ENCODE measurements at regions not wholly inside any gene's neighbourhood (a gene's known extent, or its start where the extent isn't known, plus 50 kb on each side); places are given as distances from the start of the nearest gene placed in this dataset.

DNA sequence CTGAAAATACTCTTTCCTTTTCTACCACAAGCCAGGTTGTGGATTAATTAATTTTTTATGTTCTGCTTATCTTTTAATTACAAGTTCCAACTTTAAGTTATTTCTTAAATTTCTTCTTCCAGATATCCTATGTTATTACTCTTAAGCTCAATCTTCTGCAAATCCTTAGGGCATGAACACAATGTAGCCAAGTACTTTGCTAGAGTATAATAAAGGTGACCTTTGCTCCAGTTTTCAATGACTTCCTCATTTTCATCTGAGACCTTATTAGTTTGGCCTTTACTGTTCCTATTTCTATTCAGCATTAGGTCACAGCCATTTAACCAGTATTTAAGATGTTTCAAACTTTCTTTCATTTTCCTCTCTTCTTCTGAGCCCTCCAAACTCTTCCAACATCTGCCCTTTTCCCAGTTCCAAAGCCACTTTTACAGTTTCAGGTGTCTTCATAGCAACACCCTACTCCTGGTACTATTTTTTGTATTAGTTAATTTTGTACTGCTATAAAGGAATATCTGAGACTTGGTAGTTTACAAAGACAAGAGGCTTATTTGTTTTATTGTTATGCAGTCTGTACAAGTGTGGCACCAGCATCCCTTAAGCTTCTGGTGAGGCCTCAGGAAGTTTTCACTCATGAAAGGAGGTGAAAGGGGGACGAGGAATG lies 886.2 kb upstream of the GHITM start:
- Mint-ChIP-seq H3K27me3 (ENCODE audit: low read depth) (no peaks in the 10 kb centered on the region), H3K36me3 (ENCODE audit: low read depth) (peaks cover 4% of the 10 kb centered on the region), H3K4me1 (no peaks in the 10 kb centered on the region), H3K9me3 (peaks cover 16% of the 10 kb centered on the region), H3K4me3 (no peak overlapping the region), H3K27ac (ENCODE audit: unreplicated experiment) (no peak overlapping the region)
- TF ChIP-seq, protein P1, sequence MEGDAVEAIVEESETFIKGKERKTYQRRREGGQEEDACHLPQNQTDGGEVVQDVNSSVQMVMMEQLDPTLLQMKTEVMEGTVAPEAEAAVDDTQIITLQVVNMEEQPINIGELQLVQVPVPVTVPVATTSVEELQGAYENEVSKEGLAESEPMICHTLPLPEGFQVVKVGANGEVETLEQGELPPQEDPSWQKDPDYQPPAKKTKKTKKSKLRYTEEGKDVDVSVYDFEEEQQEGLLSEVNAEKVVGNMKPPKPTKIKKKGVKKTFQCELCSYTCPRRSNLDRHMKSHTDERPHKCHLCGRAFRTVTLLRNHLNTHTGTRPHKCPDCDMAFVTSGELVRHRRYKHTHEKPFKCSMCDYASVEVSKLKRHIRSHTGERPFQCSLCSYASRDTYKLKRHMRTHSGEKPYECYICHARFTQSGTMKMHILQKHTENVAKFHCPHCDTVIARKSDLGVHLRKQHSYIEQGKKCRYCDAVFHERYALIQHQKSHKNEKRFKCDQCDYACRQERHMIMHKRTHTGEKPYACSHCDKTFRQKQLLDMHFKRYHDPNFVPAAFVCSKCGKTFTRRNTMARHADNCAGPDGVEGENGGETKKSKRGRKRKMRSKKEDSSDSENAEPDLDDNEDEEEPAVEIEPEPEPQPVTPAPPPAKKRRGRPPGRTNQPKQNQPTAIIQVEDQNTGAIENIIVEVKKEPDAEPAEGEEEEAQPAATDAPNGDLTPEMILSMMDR (conservative IDR thresholded peaks at IDR 0.05) = no peak
- DNase-seq (ENCODE audit: low read depth, low spot score) = no peak

DNA sequence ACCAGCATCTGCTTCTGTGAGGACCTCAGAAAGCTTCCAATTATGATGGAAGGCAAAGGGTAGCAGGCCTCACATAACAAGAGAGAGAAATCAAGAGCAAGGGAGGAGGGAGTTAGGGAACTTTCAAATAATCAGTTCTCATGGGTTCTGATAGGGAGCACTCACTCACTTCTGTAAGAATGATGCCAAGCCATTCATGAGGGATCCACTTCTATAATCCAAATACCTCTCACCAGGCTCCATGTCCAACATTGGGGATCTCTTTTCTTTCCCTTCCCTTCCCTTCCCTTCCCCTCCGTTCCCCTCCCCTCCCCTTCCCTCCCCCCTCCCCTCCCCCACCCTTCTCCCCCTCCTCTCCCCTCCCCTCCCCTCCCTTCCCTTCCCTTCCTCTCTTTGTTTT lies 884.6 kb upstream of the GHITM start:
- DNase-seq (ENCODE audit: low read depth, low spot score) = no peak
- no peaks in the 10 kb centered on the region for H3K27me3 Mint-ChIP-seq (ENCODE audit: low read depth)
- H3K9me3 Mint-ChIP-seq = peaks cover 14% of the 10 kb centered on the region
- peaks cover 4% of the 10 kb centered on the region for H3K36me3 Mint-ChIP-seq (ENCODE audit: low read depth)
- H3K4me3 Mint-ChIP-seq = no peak overlapping the region
- TF ChIP-seq, protein P1 (conservative IDR thresholded peaks at IDR 0.05) = no peak
- no peak overlapping the region for H3K27ac Mint-ChIP-seq (ENCODE audit: unreplicated experiment)
- no peaks in the 10 kb centered on the region for H3K4me1 Mint-ChIP-seq

DNA sequence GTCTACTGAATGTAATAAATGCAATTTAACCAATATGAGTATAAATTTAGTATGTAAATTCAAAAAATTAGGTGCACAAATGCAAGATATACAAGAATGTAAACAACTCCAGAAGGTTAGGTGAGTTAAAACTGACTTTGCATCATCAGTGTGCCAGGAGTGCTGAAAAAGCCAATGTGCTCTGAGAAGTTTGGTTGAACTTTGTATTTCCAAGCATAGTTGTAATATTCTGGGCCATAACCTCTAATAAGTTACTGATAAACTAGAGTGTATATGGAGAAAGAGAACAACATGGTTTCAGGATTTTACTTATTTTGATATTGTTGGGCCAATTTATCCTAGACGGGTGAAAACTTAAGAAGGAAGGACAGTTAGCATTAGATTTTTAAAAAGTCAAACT lies 876.9 kb upstream of the GHITM start:
- Mint-ChIP-seq H3K9me3 (peaks cover 4% of the 10 kb centered on the region), H3K4me3 (no peak overlapping the region), H3K36me3 (ENCODE audit: low read depth) (no peaks in the 10 kb centered on the region), H3K27me3 (ENCODE audit: low read depth) (no peaks in the 10 kb centered on the region), H3K4me1 (no peaks in the 10 kb centered on the region), H3K27ac (ENCODE audit: unreplicated experiment) (no peak overlapping the region)
- TF ChIP-seq, protein P1 (conservative IDR thresholded peaks at IDR 0.05) = no peak
- DNase-seq (ENCODE audit: low read depth, low spot score) = no peak

DNA sequence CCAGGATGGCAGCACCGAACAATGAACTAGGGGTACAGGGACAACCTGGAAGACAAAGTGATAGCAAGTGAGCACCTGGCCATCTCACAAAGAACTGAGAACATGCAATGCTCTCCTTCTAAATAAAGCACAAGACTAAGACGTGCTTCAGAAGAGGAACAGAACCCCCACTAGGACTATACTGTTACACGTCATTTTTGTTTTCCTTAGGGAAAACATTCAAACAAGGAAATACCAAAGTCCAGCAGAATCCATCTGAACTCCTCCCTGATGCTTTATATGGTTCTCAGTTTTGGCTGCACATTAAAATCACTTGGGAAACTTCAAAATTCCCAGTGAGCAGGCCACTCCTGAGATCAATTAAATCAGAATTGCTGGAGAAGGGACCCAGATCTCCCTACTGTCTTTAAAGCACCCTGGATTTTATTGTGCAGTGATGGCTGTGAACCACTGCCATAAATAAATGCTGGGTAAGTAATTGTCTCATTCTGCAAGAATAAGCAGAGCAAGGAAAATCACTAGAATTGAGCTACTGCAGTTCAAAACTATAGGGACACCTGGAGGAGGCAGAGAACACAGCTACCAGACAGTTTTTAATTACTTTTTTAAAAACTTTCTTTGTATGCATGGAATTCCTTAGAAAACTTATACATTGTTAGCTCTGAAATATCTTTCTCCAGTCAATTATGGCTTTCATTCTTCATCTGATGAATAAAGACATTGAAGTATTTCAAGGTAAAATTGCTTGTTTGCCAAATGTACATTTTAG lies 866.5 kb upstream of the GHITM start:
- Mint-ChIP-seq H3K9me3 (no peaks in the 10 kb centered on the region), H3K4me1 (no peaks in the 10 kb centered on the region), H3K27me3 (ENCODE audit: low read depth) (no peaks in the 10 kb centered on the region), H3K27ac (ENCODE audit: unreplicated experiment) (no peak overlapping the region), H3K4me3 (no peak overlapping the region), H3K36me3 (ENCODE audit: low read depth) (no peaks in the 10 kb centered on the region)
- TF ChIP-seq, protein P1 (conservative IDR thresholded peaks at IDR 0.05) = peak; percentile 50
- DNase-seq (ENCODE audit: low read depth, low spot score) = no peak

DNA sequence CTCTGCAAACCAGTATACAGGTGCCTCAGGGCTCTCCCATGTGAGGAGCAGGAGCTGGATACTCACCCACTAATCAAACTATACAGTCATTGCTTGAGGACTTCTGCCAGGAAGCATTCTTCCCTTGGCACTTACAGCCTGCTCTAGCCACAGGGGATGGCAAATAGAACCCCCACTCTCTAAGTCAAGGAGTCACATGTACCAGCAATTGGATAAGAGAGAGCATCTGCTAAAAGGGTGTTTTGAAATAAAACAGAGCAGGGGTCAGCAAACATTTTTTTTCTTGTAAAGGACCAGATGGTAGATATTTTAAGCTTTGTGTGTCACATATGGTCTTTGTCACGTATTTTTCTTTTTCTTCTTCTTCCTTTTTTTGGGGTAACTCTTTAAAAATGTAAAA lies 865.2 kb upstream of the GHITM start:
- TF ChIP-seq, protein P1 (conservative IDR thresholded peaks at IDR 0.05) = no peak
- H3K27me3 Mint-ChIP-seq (ENCODE audit: low read depth) = no peaks in the 10 kb centered on the region

More for the DNA sequence above, 865.2 kb upstream of the GHITM start:
- no peak overlapping the region for H3K4me3 Mint-ChIP-seq
- H3K27ac Mint-ChIP-seq (ENCODE audit: unreplicated experiment) = no peak overlapping the region
- H3K9me3 Mint-ChIP-seq = no peaks in the 10 kb centered on the region
- H3K4me1 Mint-ChIP-seq = no peaks in the 10 kb centered on the region
- no peak for DNase-seq (ENCODE audit: low read depth, low spot score)
- H3K36me3 Mint-ChIP-seq (ENCODE audit: low read depth) = no peaks in the 10 kb centered on the region
